HL-60 (cell line): ENCODE measurements at regions not wholly inside any gene's neighbourhood (a gene's known extent, or its start where the extent isn't known, plus 50 kb on each side); places are given as distances from the start of the nearest gene placed in this dataset.

Experiments
- DNase-seq, 2 experiments: peaks; one replicate each; pipeline ENCODE4 v3.0.0-alpha.2; 2010 to 2020; ENCODE audit warnings: low read depth in 1 of 2, low spot score in 1 of 2
- H3K27ac ChIP-seq: fragments of 250-450 bp; sonication (Bioruptor Pico); replicated peaks from 2 replicates; pipeline ENCODE4 v1.5.1; 2020; ENCODE audit warnings: mild to moderate bottlenecking, moderate library complexity
- H3K27me3 ChIP-seq: fragments of 250-450 bp; sonication (Bioruptor Pico); 2 replicates; pipeline ENCODE4 v1.5.1; 2021; ENCODE audit warnings: mild to moderate bottlenecking, moderate library complexity; ENCODE audit not compliant: insufficient read depth, poor library complexity, severe bottlenecking
- H3K4me3 ChIP-seq: replicated peaks from 2 replicates; pipeline ENCODE4 v1.5.1; 2011; ENCODE audit warnings: mild to moderate bottlenecking, control low read depth, low read length; ENCODE audit not compliant: insufficient read depth
- CTCF ChIP-seq: IDR thresholded peaks from one replicate; pipeline ENCODE4 v1.5.1; 2011; ENCODE audit warnings: low read length, control low read depth, inconsistent platforms; ENCODE audit not compliant: insufficient read depth
- GABPA ChIP-seq: IDR thresholded peaks from 2 replicates; pipeline ENCODE4 v1.6.1; 2012; ENCODE audit warnings: low read depth
- POLR2AphosphoS5 ChIP-seq: IDR thresholded peaks from 2 replicates; pipeline ENCODE4 v1.6.1; 2012; ENCODE audit warnings: low read depth
- REST ChIP-seq: IDR thresholded peaks from 2 replicates; pipeline ENCODE4 v1.6.1; 2012; ENCODE audit warnings: low read depth; ENCODE audit not compliant: insufficient replicate concordance
- SPI1 ChIP-seq: IDR thresholded peaks from 2 replicates; pipeline ENCODE4 v1.6.1; 2012; ENCODE audit warnings: low read depth, mild to moderate bottlenecking, borderline replicate concordance

- Histone ChIP-seq H3K27ac (no peak overlapping the region), H3K4me3 (no peak overlapping the region), H3K27me3 (peaks cover 2% of the 10 kb centered on the region)
- DNase-seq: no peak
- TF ChIP-seq CTCF (no peak), REST (no peak), SPI1 (no peak), POLR2AphosphoS5 (no peak), GABPA (no peak)
These were observed 108.6 kb downstream of the LACC1 start for GRCh38 chr13:43988302-43988701.

- DNase-seq: no peak
- H3K27ac ChIP-seq: no peak overlapping the region
- H3K27me3 ChIP-seq: peaks cover 2% of the 10 kb centered on the region
- no peak overlapping the region for H3K4me3 ChIP-seq
- TF ChIP-seq CTCF (no peak), POLR2AphosphoS5 (no peak), SPI1 (no peak), GABPA (no peak), REST (no peak)
These were observed 110.3 kb downstream of the LACC1 start for GRCh38 chr13:43990021-43990420.

- TF ChIP-seq SPI1: no peak
- TF ChIP-seq REST: no peak
- no peak for DNase-seq
- Histone ChIP-seq H3K4me3 (no peak overlapping the region), H3K27me3 (peaks cover 2% of the 10 kb centered on the region), H3K27ac (no peak overlapping the region)
These were observed 111.1 kb downstream of the LACC1 start for GRCh38 chr13:43990829-43991228.

- Histone ChIP-seq H3K27ac (no peak overlapping the region), H3K27me3 (no peaks in the 10 kb centered on the region), H3K4me3 (no peak overlapping the region)
- no peak for DNase-seq
- TF ChIP-seq CTCF: no peak
- TF ChIP-seq SPI1: no peak
- TF ChIP-seq GABPA: no peak
- TF ChIP-seq REST: no peak
- TF ChIP-seq POLR2AphosphoS5: no peak
These were observed 112.1 kb downstream of the LACC1 start for GRCh38 chr13:43991773-43992201.
